ENCODE measurements at regions not wholly inside any gene's neighbourhood (a gene's known extent, or its start where the extent isn't known, plus 50 kb on each side); places are given as distances from the start of the nearest gene placed in this dataset.
A peak's percentile ranks its signal among the peaks of the same experiment; 100 is the strongest.

- ATAC-seq (no peak), DNase-seq (ENCODE audit: low spot score) (no peak)
Observed at GRCh38 chr12:58131986-58132755, 190.8 kb downstream of the ATP23 start.

- ATAC-seq (no peak), DNase-seq (ENCODE audit: low spot score) (no peak)
Observed at GRCh38 chr12:58138424-58138823, 197.1 kb downstream of the ATP23 start.

GRCh38 chr12:58139894-58140293 is 198.5 kb downstream of the ATP23 start:
- no peak for DNase-seq (ENCODE audit: low spot score)
- ATAC-seq: no peak

- ATAC-seq: no peak
- no peak for DNase-seq (ENCODE audit: low spot score)
Observed at GRCh38 chr12:58140395-58140794, 199.0 kb downstream of the ATP23 start.

- ATAC-seq (no peak), DNase-seq (ENCODE audit: low spot score) (no peak)
Observed at GRCh38 chr12:58142991-58143390, 201.6 kb downstream of the ATP23 start.

GRCh38 chr12:58143498-58143995 is 202.2 kb downstream of the ATP23 start:
- no peak for DNase-seq (ENCODE audit: low spot score)
- no peak for ATAC-seq

GRCh38 chr12:58148405-58148804 is 207.0 kb downstream of the ATP23 start:
- DNase-seq (ENCODE audit: low spot score) (no peak), ATAC-seq (no peak)

- DNase-seq (ENCODE audit: low spot score) (no peak), ATAC-seq (no peak)
Observed at GRCh38 chr12:58148976-58149375, 207.6 kb downstream of the ATP23 start.

- ATAC-seq: no peak
Observed at GRCh38 chr12:58154359-58154758, 213.0 kb downstream of the ATP23 start.

GRCh38 chr12:58156697-58157096 is 215.3 kb downstream of the ATP23 start:
- DNase-seq (ENCODE audit: low spot score) (no peak), ATAC-seq (no peak)

More at GRCh38 chr12:58154359-58154758, 213.0 kb downstream of the ATP23 start:
- no peak for DNase-seq (ENCODE audit: low spot score)

- no peak for ATAC-seq
- no peak for DNase-seq (ENCODE audit: low spot score)
Observed at GRCh38 chr12:58159941-58160340, 218.6 kb downstream of the ATP23 start.

GRCh38 chr12:58161773-58162172 is 220.4 kb downstream of the ATP23 start:
- ATAC-seq (no peak), DNase-seq (ENCODE audit: low spot score) (no peak)

- ATAC-seq (no peak), DNase-seq (ENCODE audit: low spot score) (no peak)
Observed at GRCh38 chr12:58163021-58163420, 221.7 kb downstream of the ATP23 start.

GRCh38 chr12:58166643-58167042 is 225.3 kb downstream of the ATP23 start:
- no peak for ATAC-seq
- DNase-seq (ENCODE audit: low spot score): no peak

GRCh38 chr12:58167622-58168021 is 226.3 kb downstream of the ATP23 start:
- DNase-seq (ENCODE audit: low spot score): no peak
- no peak for ATAC-seq

- no peak for ATAC-seq
- DNase-seq (ENCODE audit: low spot score): no peak
Observed at GRCh38 chr12:58169826-58170225, 228.5 kb downstream of the ATP23 start.

- ATAC-seq (no peak), DNase-seq (ENCODE audit: low spot score) (no peak)
Observed at GRCh38 chr12:58171914-58172313, 230.5 kb downstream of the ATP23 start.

- DNase-seq (ENCODE audit: low spot score): no peak
Observed at GRCh38 chr12:58172433-58173073, 231.2 kb downstream of the ATP23 start.

GRCh38 chr12:58174316-58174715 is 232.9 kb downstream of the ATP23 start:
- no peak for DNase-seq (ENCODE audit: low spot score)
- no peak for ATAC-seq

More at GRCh38 chr12:58172433-58173073, 231.2 kb downstream of the ATP23 start:
- ATAC-seq: no peak

- ATAC-seq (peak; percentile 83), DNase-seq (ENCODE audit: low spot score) (no peak)
Observed at GRCh38 chr12:58176296-58176869, 235.0 kb downstream of the ATP23 start.

GRCh38 chr12:58177366-58177765 is 236.0 kb downstream of the ATP23 start:
- ATAC-seq (no peak), DNase-seq (ENCODE audit: low spot score) (no peak)

GRCh38 chr12:58184212-58184611 is 242.8 kb downstream of the ATP23 start:
- no peak for DNase-seq (ENCODE audit: low spot score)

More at GRCh38 chr12:58184212-58184611, 242.8 kb downstream of the ATP23 start:
- ATAC-seq: no peak

Measured in left lobe of liver (tissue), 2 donors.